Type B pancreatic cell (in vitro differentiated cells): ENCODE measurements at regions not wholly inside any gene's neighbourhood (a gene's known extent, or its start where the extent isn't known, plus 50 kb on each side); places are given as distances from the start of the nearest gene placed in this dataset.

Experiments
- DNase-seq: peaks from one replicate; pipeline ENCODE4 v3.0.0; 2021; ENCODE audit warnings: mixed read lengths; ENCODE audit not compliant: unreplicated experiment; ENCODE audit errors: extremely low spot score
- H3K27ac Mint-ChIP-seq: 2 replicates; pipeline ENCODE4 v1.8.0; 2021; ENCODE audit warnings: mild to moderate bottlenecking, mixed read lengths
- H3K27me3 Mint-ChIP-seq: 2 replicates; pipeline ENCODE4 v1.8.0; 2021; ENCODE audit warnings: mixed read lengths
- H3K36me3 Mint-ChIP-seq: 2 replicates; pipeline ENCODE4 v1.8.0; 2021; ENCODE audit warnings: mixed read lengths
- H3K4me1 Mint-ChIP-seq: one replicate; pipeline ENCODE4 v1.8.0; 2021; ENCODE audit warnings: mixed read lengths; ENCODE audit not compliant: unreplicated experiment
- H3K4me3 Mint-ChIP-seq: 2 replicates; pipeline ENCODE4 v1.8.0; 2021; ENCODE audit warnings: mild to moderate bottlenecking, mixed read lengths
- H3K9me3 Mint-ChIP-seq: 2 replicates; pipeline ENCODE4 v1.8.0; 2021; ENCODE audit warnings: mixed read lengths
- TF ChIP-seq, protein P1 (sequence below): fragments of 200-600 bp; sonication (generic); conservative IDR thresholded peaks from 2 replicates; pipeline ENCODE4 v1.5.0; 2021; ENCODE audit warnings: antibody characterized with exemption, mild to moderate bottlenecking

DNA sequence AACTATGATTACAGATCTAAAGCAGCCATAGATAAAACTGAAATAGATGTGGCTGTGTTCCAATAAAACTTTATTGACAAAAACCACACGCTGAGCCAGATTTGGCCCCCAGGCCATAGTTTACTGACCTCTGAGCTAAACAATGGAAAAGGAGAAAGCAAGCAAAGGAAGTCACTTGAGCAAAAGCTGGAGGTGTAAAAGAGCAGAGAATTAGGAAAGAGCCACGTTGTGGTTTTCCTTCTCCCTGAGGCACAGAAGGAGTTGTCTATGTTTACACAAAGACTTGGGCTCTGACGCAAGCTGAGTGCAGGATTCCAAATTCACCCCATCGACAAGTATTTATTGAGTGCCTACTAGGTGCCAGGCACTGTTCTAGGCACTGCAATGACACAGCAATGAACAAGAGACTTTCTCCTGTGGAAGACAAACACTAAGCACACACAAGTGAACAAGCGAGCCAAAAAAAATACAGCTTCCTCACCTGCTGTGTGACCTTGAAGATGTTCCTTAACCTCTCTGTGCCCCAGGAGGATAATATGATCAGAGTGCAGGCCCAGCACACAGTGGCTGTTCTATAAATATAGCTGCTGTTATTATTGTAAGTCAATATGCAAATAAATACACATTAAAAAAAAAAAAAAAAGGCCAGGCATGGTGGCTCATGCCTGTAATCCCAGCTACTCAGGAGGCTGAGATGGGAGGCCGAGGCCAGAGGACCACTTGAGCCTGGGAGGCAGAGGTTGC lies 75.4 kb upstream of the PTPN1 start:
- H3K9me3 Mint-ChIP-seq: no peaks in the 10 kb centered on the region
- H3K27ac Mint-ChIP-seq: no peak overlapping the region
- no peak overlapping the region for H3K4me3 Mint-ChIP-seq
- DNase-seq: no peak
- no peaks in the 10 kb centered on the region for H3K36me3 Mint-ChIP-seq
- TF ChIP-seq, protein P1, sequence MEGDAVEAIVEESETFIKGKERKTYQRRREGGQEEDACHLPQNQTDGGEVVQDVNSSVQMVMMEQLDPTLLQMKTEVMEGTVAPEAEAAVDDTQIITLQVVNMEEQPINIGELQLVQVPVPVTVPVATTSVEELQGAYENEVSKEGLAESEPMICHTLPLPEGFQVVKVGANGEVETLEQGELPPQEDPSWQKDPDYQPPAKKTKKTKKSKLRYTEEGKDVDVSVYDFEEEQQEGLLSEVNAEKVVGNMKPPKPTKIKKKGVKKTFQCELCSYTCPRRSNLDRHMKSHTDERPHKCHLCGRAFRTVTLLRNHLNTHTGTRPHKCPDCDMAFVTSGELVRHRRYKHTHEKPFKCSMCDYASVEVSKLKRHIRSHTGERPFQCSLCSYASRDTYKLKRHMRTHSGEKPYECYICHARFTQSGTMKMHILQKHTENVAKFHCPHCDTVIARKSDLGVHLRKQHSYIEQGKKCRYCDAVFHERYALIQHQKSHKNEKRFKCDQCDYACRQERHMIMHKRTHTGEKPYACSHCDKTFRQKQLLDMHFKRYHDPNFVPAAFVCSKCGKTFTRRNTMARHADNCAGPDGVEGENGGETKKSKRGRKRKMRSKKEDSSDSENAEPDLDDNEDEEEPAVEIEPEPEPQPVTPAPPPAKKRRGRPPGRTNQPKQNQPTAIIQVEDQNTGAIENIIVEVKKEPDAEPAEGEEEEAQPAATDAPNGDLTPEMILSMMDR: no peak
- peaks cover 5% of the 10 kb centered on the region for H3K4me1 Mint-ChIP-seq
- H3K27me3 Mint-ChIP-seq: no peaks in the 10 kb centered on the region

DNA sequence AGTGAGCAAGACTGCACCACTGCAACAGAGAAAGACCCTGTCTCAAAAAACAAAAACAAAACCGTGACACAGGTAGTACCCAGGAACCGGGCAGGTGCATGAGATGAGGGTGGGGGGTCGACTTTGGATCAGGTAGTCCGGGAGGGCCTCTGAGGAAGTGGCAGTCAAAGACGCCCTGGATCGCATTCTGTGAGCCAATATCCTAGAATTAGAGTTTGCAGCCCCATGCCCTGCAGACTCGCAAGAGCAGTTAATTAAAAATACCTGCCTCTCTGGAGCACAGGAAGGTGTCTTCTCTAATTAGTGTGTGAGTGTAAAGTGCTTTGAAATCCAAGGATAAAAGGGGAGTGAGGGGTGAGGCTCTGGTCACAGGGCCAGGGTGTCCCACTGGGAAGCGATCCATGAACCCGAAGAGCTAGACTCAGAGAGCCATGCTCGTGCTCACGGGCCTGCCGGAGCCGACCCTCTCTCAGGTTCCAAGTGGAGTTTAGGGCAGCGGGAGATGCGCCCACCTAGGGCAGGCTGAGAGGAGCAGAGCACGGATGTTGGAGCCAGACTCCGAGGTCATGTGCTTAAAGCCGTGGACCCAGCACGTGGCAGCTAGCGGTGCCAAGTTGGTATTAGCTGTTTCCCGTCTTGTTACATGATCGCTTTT lies 74.7 kb upstream of the PTPN1 start:
- Mint-ChIP-seq H3K4me3 (no peak overlapping the region), H3K27ac (no peak overlapping the region), H3K27me3 (no peaks in the 10 kb centered on the region), H3K9me3 (no peaks in the 10 kb centered on the region), H3K4me1 (peaks cover 5% of the 10 kb centered on the region), H3K36me3 (no peaks in the 10 kb centered on the region)
- TF ChIP-seq, protein P1: no peak
- DNase-seq: no peak

DNA sequence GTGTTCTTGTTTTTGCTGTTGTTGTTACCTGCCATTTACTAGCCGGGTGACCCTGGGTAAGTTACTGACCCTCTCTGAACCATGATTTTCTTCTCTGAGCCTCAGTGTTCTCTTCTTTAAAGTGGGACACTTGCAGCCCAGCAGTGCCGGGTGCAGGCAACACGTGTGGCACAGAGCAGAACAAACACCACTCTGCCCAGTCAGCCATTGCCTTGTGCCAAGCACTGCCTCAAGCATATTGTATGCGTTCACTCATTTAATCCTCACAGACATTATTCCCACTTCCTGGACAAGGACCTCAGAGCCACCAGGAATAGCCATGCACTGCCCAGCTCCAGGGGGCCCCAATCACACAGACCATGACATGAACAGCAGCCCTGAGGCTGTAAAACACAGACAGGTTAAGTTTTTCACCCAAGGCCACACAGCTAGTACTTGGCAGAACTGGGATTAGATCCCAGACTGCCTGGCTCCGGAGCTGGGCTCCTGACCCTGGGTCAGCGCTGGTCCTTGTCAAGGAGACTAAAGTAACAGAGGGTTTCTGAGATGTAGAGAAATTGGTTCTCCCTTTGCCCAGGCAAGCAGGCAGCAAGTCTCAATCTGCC lies 74.0 kb upstream of the PTPN1 start:
- Mint-ChIP-seq H3K36me3 (no peaks in the 10 kb centered on the region), H3K9me3 (no peaks in the 10 kb centered on the region), H3K27me3 (no peaks in the 10 kb centered on the region), H3K27ac (no peak overlapping the region), H3K4me1 (peaks cover 5% of the 10 kb centered on the region), H3K4me3 (no peak overlapping the region)
- DNase-seq: no peak
- TF ChIP-seq, protein P1: no peak

DNA sequence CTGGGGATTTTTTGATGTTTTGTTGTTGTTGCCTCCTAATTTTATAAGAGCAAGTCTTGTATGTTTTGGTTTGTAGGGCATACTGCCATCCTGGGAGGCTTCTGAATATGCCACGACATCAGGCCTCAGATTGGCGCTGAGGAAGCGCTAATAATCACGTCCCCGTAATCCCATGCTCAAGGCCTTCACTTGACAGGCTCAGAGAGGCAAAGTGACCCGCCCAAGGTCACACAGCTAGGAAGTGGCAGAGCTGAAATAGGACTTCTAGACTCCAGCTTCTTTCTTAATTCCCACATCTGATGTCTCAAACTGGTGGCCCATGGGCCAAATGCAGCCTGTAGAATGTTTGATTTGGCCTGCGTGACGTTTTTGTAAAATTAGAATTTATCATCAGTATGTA lies 73.5 kb upstream of the PTPN1 start:
- Mint-ChIP-seq H3K27ac (no peak overlapping the region), H3K27me3 (no peaks in the 10 kb centered on the region), H3K9me3 (no peaks in the 10 kb centered on the region), H3K4me3 (no peak overlapping the region), H3K4me1 (peaks cover under 1% of the 10 kb centered on the region), H3K36me3 (no peaks in the 10 kb centered on the region)
- no peak for DNase-seq
- TF ChIP-seq, protein P1: no peak

DNA sequence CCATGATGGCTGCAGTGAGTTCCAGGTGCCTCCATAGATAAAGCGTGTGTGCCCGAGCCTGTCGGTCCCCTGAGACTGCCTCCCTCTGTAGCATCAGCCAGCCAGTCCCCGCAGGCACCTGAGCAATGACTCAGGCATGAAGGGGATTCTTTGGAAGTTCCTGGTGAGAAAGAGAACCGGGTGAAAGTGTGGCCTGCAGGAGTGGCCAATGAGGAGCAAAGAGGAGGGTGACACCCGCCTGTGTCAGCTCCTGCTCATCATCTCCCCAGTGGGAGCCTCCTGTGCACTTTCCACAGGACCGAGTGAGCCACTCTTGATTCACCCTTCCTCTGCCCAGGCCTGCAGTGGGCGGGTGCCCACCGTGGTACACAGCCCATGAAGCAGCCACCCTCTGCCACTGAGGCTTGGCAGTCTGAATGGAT lies 71.2 kb upstream of the PTPN1 start:
- H3K36me3 Mint-ChIP-seq: no peaks in the 10 kb centered on the region
- TF ChIP-seq, protein P1: no peak
- DNase-seq: no peak
- no peak overlapping the region for H3K4me3 Mint-ChIP-seq
- H3K4me1 Mint-ChIP-seq: no peaks in the 10 kb centered on the region
- no peaks in the 10 kb centered on the region for H3K9me3 Mint-ChIP-seq
- no peak overlapping the region for H3K27ac Mint-ChIP-seq
- no peaks in the 10 kb centered on the region for H3K27me3 Mint-ChIP-seq
